ENCODE measurements at regions not wholly inside any gene's neighbourhood (a gene's known extent, or its start where the extent isn't known, plus 50 kb on each side); places are given as distances from the start of the nearest gene placed in this dataset.

DNA sequence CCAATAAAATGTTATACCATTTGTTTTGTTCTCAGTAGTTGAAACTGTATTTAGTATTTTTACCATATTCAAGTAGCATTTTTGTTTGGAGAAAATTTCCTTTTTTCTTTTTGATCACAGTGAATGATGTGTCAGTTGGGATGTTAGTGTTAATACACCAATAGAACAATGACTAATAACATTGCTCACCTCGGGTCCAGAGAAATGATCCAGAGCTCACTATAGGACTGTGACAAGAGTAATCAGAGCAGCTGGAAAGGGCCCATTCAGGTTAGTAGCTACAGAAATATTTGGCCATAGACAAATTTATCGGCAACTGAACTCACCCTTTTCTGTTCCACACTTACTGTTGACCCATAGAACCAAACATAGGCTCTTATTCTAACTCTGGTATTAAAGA lies 989.2 kb downstream of the TLE4 start:
- Histone ChIP-seq H4K20me1 (no peaks in the 10 kb centered on the region), H3K9me3 (replicated peaks in 1 of 11) (no peaks in the 10 kb centered on the region; a peak in 1 of 22 replicates), H3K9ac (no peak overlapping the region), H3K4me2 (no peak overlapping the region), H3K27me3 (no peaks in the 10 kb centered on the region), H3K36me3 (no peaks in the 10 kb centered on the region), H3K27ac (no peak overlapping the region), H3K4me1 (no peaks in the 10 kb centered on the region), H3K4me3 (no peak overlapping the region)
- TF ChIP-seq Cebpa-rat (IDR thresholded peaks at IDR 0.05) = no peak

- Histone ChIP-seq H3K4me3 (no peak overlapping the region), H3K27me3 (no peaks in the 10 kb centered on the region), H3K27ac (no peak overlapping the region), H3K9ac (no peak overlapping the region), H3K4me1 (no peaks in the 10 kb centered on the region; a peak in 1 of 20 replicates), H4K20me1 (no peaks in the 10 kb centered on the region), H3K9me3 (replicated peaks in 1 of 11) (no peaks in the 10 kb centered on the region), H3K4me2 (no peak overlapping the region), H3K36me3 (no peaks in the 10 kb centered on the region)
- no peak for TF ChIP-seq Cebpa-rat (IDR thresholded peaks at IDR 0.05)
These were observed 985.5 kb downstream of the TLE4 start for GRCh38 chr9:80557256-80557655.

- H3K27me3 ChIP-seq = no peaks in the 10 kb centered on the region
- no peak overlapping the region for H3K4me3 ChIP-seq
- H3K9ac ChIP-seq = no peak overlapping the region
- no peaks in the 10 kb centered on the region for H4K20me1 ChIP-seq
- no peaks in the 10 kb centered on the region for H3K36me3 ChIP-seq
- H3K9me3 ChIP-seq (replicated peaks in 1 of 11) = no peaks in the 10 kb centered on the region
- TF ChIP-seq Cebpa-rat (IDR thresholded peaks at IDR 0.05) = no peak
- H3K4me2 ChIP-seq = no peak overlapping the region
- no peaks in the 10 kb centered on the region; a peak in 1 of 20 replicates for H3K4me1 ChIP-seq
- no peak overlapping the region for H3K27ac ChIP-seq
These were observed 984.9 kb downstream of the TLE4 start for GRCh38 chr9:80556631-80557030.

GRCh38 chr9:80555782-80556325 lies 984.1 kb downstream of the TLE4 start:
- H3K9ac ChIP-seq = no peak overlapping the region
- H3K27ac ChIP-seq = no peak overlapping the region
- H4K20me1 ChIP-seq = no peaks in the 10 kb centered on the region
- no peaks in the 10 kb centered on the region for H3K36me3 ChIP-seq
- H3K27me3 ChIP-seq = no peaks in the 10 kb centered on the region
- H3K9me3 ChIP-seq (replicated peaks in 1 of 11) = no peaks in the 10 kb centered on the region
- H3K4me2 ChIP-seq = no peak overlapping the region
- no peak for TF ChIP-seq Cebpa-rat (IDR thresholded peaks at IDR 0.05)
- no peak overlapping the region for H3K4me3 ChIP-seq
- no peaks in the 10 kb centered on the region; a peak in 1 of 20 replicates for H3K4me1 ChIP-seq

DNA sequence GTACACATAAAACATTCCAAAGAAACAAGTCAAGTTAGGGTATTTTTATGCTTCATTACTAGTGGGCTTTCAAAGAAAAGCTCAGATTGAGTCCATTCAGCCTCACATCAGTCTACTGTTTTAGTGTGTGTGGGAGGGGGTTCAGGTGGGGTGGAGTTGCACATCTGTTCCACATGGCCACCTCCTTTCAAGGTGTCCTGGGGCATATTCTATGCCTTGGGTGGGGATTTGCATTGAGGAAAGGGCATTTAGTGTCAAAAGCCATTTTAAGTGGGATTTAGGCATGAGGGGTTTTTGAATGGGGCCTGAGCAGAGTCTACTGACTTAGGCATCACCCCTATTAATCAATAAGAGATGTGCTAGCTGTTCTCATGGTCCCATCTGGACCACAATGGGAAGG lies 983.1 kb downstream of the TLE4 start:
- no peak overlapping the region for H3K27ac ChIP-seq
- H4K20me1 ChIP-seq = no peaks in the 10 kb centered on the region
- H3K9ac ChIP-seq = no peak overlapping the region
- H3K9me3 ChIP-seq (replicated peaks in 1 of 11) = no peaks in the 10 kb centered on the region
- no peaks in the 10 kb centered on the region for H3K36me3 ChIP-seq
- H3K4me1 ChIP-seq = no peaks in the 10 kb centered on the region; a peak in 1 of 20 replicates
- no peak overlapping the region for H3K4me2 ChIP-seq
- H3K27me3 ChIP-seq = no peaks in the 10 kb centered on the region
- no peak for TF ChIP-seq Cebpa-rat (IDR thresholded peaks at IDR 0.05)
- no peak overlapping the region for H3K4me3 ChIP-seq

DNA sequence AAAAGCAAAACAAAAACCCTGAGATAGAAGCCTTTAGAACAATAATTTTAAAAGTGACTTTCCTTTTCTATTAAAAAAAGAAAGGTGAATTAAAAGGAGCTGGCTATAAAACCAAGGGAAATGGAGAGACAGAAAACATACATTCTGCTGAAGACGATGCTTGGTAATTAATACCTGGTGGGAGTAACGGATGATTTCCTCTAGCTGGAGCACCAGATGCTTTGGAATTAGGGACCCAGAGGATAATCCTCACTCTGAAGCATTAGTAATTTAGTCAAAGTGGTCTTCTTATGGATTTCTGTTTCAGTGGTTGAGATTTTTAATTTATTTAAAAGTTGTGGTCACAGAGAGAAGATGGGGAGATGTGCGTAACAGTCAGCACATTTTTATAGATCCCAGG lies 982.5 kb downstream of the TLE4 start:
- Histone ChIP-seq H3K4me2 (no peak overlapping the region), H3K4me3 (no peak overlapping the region), H4K20me1 (no peaks in the 10 kb centered on the region), H3K27ac (no peak overlapping the region), H3K9ac (no peak overlapping the region), H3K9me3 (replicated peaks in 1 of 11) (no peaks in the 10 kb centered on the region), H3K4me1 (no peaks in the 10 kb centered on the region; a peak in 1 of 20 replicates), H3K36me3 (no peaks in the 10 kb centered on the region), H3K27me3 (no peaks in the 10 kb centered on the region)
- TF ChIP-seq Cebpa-rat (IDR thresholded peaks at IDR 0.05) = no peak

- Histone ChIP-seq H3K27ac (no peak overlapping the region), H3K9me3 (replicated peaks in 1 of 11) (no peaks in the 10 kb centered on the region), H3K4me2 (no peak overlapping the region), H3K9ac (no peak overlapping the region), H3K4me3 (no peak overlapping the region), H3K4me1 (no peaks in the 10 kb centered on the region; a peak in 1 of 20 replicates), H4K20me1 (no peaks in the 10 kb centered on the region), H3K27me3 (no peaks in the 10 kb centered on the region), H3K36me3 (no peaks in the 10 kb centered on the region)
- peak in 1 of 11 experiments; percentile 59; a peak in 1 of 22 replicates for TF ChIP-seq Cebpa-rat (IDR thresholded peaks at IDR 0.05)
These were observed 981.2 kb downstream of the TLE4 start for GRCh38 chr9:80552931-80553330.

DNA sequence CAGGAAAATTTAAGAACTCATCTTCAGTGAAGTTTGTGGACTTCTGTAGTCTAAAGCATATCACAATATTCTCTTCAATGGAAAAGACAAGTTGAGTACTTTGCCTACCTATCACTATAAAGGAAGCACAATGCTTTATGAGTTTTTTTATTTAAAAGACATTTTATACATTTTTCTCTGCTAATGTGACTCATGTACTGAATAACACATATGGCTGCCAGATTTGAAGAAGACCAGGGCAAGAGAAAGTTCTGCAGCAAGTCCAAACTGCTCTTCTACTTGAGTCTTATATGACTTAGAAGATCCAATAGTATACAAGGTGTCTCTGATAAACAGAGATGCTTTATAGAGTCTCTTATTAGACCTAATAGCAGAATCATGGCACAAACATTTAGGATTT lies 978.4 kb downstream of the TLE4 start:
- no peak for TF ChIP-seq Cebpa-rat (IDR thresholded peaks at IDR 0.05)
- Histone ChIP-seq H3K4me3 (no peak overlapping the region), H3K27ac (no peak overlapping the region), H3K4me1 (no peaks in the 10 kb centered on the region), H3K4me2 (no peak overlapping the region), H3K36me3 (no peaks in the 10 kb centered on the region), H3K9ac (no peak overlapping the region), H4K20me1 (no peaks in the 10 kb centered on the region), H3K9me3 (replicated peaks in 1 of 11) (no peaks in the 10 kb centered on the region), H3K27me3 (no peaks in the 10 kb centered on the region)

DNA sequence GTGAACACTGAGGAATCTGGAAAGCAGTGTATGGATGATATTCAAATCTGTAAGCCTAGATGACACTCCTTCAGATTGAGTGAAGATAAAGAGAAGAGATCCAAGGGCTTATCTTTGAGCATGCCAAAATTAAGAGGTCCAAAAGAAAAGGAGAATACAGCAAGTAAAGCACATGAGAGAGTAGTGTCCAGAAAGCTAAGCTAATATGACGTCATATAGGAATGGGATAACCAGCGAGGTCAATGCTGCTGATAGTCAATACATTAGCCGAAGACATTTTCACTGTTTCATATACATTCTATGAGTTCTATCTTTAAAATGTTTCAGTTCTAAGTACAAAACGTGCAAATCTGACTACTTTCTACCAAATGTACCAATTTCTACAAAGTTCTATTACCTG lies 975.8 kb downstream of the TLE4 start:
- Histone ChIP-seq H3K4me3 (no peak overlapping the region), H3K36me3 (no peaks in the 10 kb centered on the region), H4K20me1 (no peaks in the 10 kb centered on the region), H3K27me3 (no peaks in the 10 kb centered on the region), H3K4me1 (no peaks in the 10 kb centered on the region), H3K27ac (no peak overlapping the region), H3K9ac (no peak overlapping the region), H3K9me3 (replicated peaks in 1 of 11) (peaks cover 0 to 4% (median 0%) of the 10 kb centered on the region in 11 experiments; a peak in 3 of 22 replicates), H3K4me2 (no peak overlapping the region)
- TF ChIP-seq Cebpa-rat (IDR thresholded peaks at IDR 0.05) = no peak

- no peak for TF ChIP-seq Cebpa-rat (IDR thresholded peaks at IDR 0.05)
- Histone ChIP-seq H3K36me3 (no peaks in the 10 kb centered on the region), H3K4me2 (no peak overlapping the region)
These were observed 968.6 kb downstream of the TLE4 start for GRCh38 chr9:80540387-80540786.

More at GRCh38 chr9:80540387-80540786, 968.6 kb downstream of the TLE4 start:
- Histone ChIP-seq H3K9me3 (replicated peaks in 1 of 11) (peaks cover 0 to 4% (median 0%) of the 10 kb centered on the region in 11 experiments; a peak in 3 of 22 replicates), H4K20me1 (no peaks in the 10 kb centered on the region), H3K27me3 (no peaks in the 10 kb centered on the region), H3K27ac (no peak overlapping the region), H3K4me3 (no peak overlapping the region), H3K4me1 (no peaks in the 10 kb centered on the region), H3K9ac (no peak overlapping the region)

All from BLaER1 treated with 17β-estradiol and CSF1 and Interleukin-3, amounts not matched to agents 10 nM and 100 nM (cell line).